ENCODE measurements at regions not wholly inside any gene's neighbourhood (a gene's known extent, or its start where the extent isn't known, plus 50 kb on each side); places are given as distances from the start of the nearest gene placed in this dataset.

DNA sequence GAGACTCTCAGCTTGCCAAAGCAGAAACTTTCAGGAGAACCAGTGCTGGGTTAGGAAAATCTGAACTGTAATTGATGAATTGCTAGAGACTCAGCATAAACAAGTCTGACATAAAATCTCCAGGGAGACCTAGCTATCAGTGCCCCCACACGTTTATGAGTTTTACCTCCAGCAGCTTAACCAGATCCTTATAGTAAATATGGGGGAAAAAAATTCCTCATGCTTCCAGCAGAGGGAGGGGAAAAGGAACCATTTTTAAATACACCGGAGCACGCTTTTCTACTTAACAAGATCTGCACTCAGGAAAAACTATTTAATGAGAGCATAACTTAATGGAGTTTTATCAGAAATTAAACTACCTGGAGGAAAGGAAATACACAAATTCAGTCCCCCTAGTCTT lies 1040.7 kb upstream of the INTU start:
- Histone ChIP-seq H3K9me3 (ENCODE audit: control insufficient read depth, insufficient read depth, low read length) (no peaks in the 10 kb centered on the region), H3K9ac (ENCODE audit: low read depth, low read length) (no peak overlapping the region; the same call in 1 of the 2 replicates), H3K4me1 (ENCODE audit: insufficient read depth, low read length) (no peaks in the 10 kb centered on the region), H3K36me3 (ENCODE audit: insufficient read depth, low read length) (no peaks in the 10 kb centered on the region)

DNA sequence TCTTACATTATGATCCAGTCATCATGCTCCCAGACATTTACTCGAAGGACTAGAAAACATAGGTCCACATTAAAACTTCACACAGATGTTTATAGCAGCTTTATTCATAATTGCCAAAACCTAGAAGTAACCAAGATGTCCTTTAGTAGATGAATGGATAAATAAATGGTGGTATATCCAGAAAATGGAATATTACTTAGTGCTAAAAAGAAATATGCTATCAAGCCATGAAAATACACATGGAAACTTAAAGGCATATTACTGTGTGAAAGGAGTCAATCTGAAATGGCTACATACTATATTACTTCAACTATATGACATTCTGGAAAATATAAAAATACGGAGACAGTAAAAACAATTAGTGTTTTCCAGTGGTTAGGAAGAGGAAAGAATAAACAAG lies 1039.1 kb upstream of the INTU start:
- Histone ChIP-seq H3K9ac (ENCODE audit: low read depth, low read length) (no peak overlapping the region), H3K4me1 (ENCODE audit: insufficient read depth, low read length) (no peaks in the 10 kb centered on the region), H3K36me3 (ENCODE audit: insufficient read depth, low read length) (no peaks in the 10 kb centered on the region), H3K9me3 (ENCODE audit: control insufficient read depth, insufficient read depth, low read length) (no peaks in the 10 kb centered on the region)

DNA sequence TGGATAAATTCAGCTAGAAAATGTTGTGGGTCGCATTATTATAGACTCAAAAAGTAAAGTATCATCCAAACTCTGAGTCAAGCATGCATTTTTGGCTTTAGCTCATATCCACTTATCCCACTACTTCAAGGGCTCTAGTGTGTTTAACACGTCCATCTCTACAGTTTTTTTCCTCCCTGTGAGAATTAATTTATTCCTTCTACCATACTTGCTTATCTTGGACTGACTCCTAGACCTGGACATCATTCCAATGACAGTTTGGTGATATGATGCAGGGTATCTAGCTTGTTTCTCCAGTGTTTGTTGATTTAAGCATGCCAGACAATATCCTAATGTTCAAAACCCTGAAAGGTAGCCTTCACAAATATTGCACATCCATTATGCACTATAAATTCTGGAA lies 1037.1 kb upstream of the INTU start:
- Histone ChIP-seq H3K9me3 (ENCODE audit: control insufficient read depth, insufficient read depth, low read length) (no peaks in the 10 kb centered on the region), H3K9ac (ENCODE audit: low read depth, low read length) (no peak overlapping the region), H3K4me1 (ENCODE audit: insufficient read depth, low read length) (no peaks in the 10 kb centered on the region)

DNA sequence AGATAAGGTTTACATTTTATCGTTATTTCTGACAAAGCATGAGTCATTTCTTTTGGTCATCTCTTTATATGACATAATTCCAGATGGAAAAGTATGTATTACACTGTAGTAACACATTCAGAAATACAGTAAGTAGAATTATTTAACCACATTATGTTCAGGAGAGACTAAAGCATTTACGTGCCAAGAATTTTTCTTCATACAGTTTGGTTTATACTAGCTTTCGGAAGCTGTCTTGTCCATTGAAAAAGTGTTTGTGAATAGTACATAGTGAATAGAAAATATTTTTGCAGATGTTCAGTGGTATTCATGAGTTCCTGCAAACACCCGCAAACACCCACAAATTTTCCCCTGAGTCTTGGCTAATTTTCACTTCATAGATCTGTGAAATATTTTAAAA lies 1033.0 kb upstream of the INTU start:
- H3K4me1 ChIP-seq (ENCODE audit: insufficient read depth, low read length) = no peaks in the 10 kb centered on the region; the same call in 1 of the 2 replicates

More for the DNA sequence above, 1037.1 kb upstream of the INTU start:
- no peaks in the 10 kb centered on the region for H3K36me3 ChIP-seq (ENCODE audit: insufficient read depth, low read length)

DNA sequence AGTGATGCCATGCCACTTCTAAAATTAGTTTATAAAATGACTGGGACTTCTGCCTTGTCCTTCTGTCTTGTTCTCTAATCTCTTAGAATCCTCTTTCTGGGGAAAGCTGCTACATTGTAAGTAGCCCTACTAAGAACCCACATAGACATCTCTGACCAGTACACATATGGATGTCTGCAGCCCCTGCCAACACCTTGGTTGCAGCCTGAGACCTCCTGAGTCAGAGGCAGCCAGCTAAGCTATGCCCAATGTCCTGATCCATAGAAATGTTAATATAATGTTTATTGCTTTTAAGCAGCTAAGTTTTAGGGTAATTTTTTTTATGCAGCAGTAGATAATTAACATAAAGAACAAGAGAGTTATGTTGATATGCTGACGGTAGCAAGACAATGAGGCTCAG lies 1029.5 kb upstream of the INTU start:
- H3K9me3 ChIP-seq (ENCODE audit: control insufficient read depth, insufficient read depth, low read length) = no peaks in the 10 kb centered on the region
- H3K4me1 ChIP-seq (ENCODE audit: insufficient read depth, low read length) = no peaks in the 10 kb centered on the region; the same call in 1 of the 2 replicates
- H3K36me3 ChIP-seq (ENCODE audit: insufficient read depth, low read length) = no peaks in the 10 kb centered on the region
- no peak overlapping the region for H3K9ac ChIP-seq (ENCODE audit: low read depth, low read length)

More for the DNA sequence above, 1033.0 kb upstream of the INTU start:
- no peaks in the 10 kb centered on the region for H3K9me3 ChIP-seq (ENCODE audit: control insufficient read depth, insufficient read depth, low read length)
- no peak overlapping the region for H3K9ac ChIP-seq (ENCODE audit: low read depth, low read length)
- H3K36me3 ChIP-seq (ENCODE audit: insufficient read depth, low read length) = no peaks in the 10 kb centered on the region

DNA sequence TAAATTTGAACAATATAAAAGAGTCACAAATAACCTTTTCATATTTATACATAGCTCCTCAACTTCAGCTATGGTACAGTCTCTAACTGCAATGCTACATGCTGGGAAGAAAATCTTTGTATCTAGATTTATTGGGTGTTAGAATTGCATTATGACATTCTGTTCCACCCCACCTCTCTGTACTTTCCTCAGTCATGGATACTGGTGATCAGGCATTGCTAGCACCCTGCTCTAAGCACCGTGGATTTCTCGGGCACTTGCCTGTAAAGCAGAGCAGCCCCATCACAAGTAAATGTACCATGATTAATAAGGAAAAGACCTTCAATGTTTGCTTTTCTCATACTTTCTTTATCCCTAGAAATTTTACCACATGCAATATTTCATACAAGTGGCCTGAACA lies 1028.9 kb upstream of the INTU start:
- H3K9me3 ChIP-seq (ENCODE audit: control insufficient read depth, insufficient read depth, low read length) = no peaks in the 10 kb centered on the region
- H3K36me3 ChIP-seq (ENCODE audit: insufficient read depth, low read length) = no peaks in the 10 kb centered on the region
- no peak overlapping the region for H3K9ac ChIP-seq (ENCODE audit: low read depth, low read length)
- H3K4me1 ChIP-seq (ENCODE audit: insufficient read depth, low read length) = no peaks in the 10 kb centered on the region; the same call in 1 of the 2 replicates

DNA sequence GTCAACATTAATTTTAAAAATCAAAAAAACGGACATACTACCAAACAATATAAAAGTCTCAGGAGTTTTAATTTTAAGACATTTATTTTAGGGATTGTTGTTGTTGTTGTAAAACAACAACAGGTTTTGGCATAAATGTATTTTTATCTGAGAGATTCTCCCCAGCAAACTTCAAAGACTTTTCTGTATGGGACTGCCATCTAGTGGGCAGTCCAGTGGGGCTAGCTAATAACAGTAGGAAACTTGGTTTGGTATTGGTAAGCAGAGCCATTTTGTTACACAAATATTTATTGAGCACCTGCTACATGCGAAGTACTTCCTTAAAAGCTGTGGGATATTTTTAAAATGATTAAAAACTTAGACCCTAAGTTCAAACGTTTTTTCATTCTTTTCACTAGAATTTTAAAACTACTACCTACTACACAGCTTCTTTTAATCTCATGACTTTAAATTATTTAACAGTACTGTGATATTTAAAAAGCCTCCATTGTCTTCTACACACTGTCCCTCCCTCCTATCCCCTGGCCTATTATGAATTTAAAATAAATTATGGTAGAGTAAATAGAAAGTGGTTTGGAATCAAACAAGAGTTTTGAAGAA lies 1028.4 kb upstream of the INTU start:
- no peaks in the 10 kb centered on the region for H3K9me3 ChIP-seq (ENCODE audit: control insufficient read depth, insufficient read depth, low read length)
- H3K4me1 ChIP-seq (ENCODE audit: insufficient read depth, low read length) = no peaks in the 10 kb centered on the region; the same call in 1 of the 2 replicates
- H3K36me3 ChIP-seq (ENCODE audit: insufficient read depth, low read length) = no peaks in the 10 kb centered on the region
- H3K9ac ChIP-seq (ENCODE audit: low read depth, low read length) = no peak overlapping the region

DNA sequence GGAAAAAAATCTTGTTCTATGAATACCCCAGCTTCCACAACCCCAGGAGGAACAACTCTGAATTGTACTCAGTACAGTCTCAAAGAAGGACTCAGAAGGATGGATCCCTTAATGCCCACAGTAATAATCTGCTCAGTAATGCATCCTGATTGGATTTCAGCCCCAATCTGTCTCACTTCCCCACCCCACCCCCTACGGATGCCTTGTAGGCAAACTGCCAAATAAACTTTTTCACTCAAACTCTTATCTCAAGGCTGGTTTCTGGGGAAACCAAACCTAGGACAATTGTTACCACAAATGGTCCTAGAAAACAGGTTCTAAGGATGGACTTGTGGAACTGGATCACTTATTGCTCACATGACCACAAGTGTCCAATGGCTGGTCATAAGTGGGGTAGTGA lies 1021.8 kb upstream of the INTU start:
- H3K9me3 ChIP-seq (ENCODE audit: control insufficient read depth, insufficient read depth, low read length) = no peaks in the 10 kb centered on the region
- no peaks in the 10 kb centered on the region for H3K36me3 ChIP-seq (ENCODE audit: insufficient read depth, low read length)
- H3K9ac ChIP-seq (ENCODE audit: low read depth, low read length) = no peak overlapping the region
- H3K4me1 ChIP-seq (ENCODE audit: insufficient read depth, low read length) = no peaks in the 10 kb centered on the region

DNA sequence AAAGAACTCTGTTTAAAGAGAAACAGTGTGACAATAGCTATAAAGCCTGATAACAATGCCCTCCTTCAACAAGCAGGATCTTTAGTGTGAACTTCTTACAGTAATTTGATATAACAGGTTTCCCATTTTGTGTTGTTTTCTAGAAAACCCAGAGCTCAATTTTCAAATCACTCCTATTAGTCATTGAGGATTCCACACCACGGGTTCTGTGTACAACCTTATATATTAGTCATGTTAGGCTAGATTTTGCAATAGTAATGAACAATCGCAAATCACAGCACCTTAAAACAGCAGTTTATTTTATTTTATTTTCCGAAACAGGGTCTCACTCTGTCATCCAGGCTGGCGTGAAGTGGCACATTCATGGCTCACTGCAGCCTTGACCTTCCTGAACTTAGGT lies 1020.9 kb upstream of the INTU start:
- Histone ChIP-seq H3K4me1 (ENCODE audit: insufficient read depth, low read length) (no peaks in the 10 kb centered on the region), H3K36me3 (ENCODE audit: insufficient read depth, low read length) (no peaks in the 10 kb centered on the region), H3K9ac (ENCODE audit: low read depth, low read length) (no peak overlapping the region), H3K9me3 (ENCODE audit: control insufficient read depth, insufficient read depth, low read length) (no peaks in the 10 kb centered on the region)

DNA sequence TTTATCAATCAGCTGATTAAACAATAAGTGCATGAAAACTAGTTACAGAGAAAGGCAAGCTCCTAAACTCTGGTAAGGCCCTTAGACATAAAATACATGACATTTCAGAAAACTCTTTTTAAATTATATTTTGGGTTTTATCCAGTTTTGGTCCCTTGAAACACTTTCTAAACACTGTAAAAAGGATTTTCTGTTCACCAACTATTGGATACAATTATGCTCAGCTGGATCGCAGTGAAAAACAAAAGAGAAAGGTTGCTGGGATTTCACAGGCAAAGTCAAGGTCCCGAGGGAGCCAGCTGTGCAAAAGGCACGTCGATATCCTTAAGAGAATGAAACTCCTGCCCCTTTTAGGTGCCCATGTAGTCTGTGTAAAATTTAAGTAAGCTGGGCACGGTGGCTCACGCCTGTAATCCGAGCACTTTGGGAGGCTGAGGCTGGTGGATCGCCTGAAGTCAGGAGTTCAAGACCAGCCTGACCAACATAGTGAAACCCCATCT lies 1018.4 kb upstream of the INTU start:
- Histone ChIP-seq H3K9me3 (ENCODE audit: control insufficient read depth, insufficient read depth, low read length) (no peaks in the 10 kb centered on the region), H3K9ac (ENCODE audit: low read depth, low read length) (no peak overlapping the region), H3K36me3 (ENCODE audit: insufficient read depth, low read length) (no peaks in the 10 kb centered on the region), H3K4me1 (ENCODE audit: insufficient read depth, low read length) (no peaks in the 10 kb centered on the region)

DNA sequence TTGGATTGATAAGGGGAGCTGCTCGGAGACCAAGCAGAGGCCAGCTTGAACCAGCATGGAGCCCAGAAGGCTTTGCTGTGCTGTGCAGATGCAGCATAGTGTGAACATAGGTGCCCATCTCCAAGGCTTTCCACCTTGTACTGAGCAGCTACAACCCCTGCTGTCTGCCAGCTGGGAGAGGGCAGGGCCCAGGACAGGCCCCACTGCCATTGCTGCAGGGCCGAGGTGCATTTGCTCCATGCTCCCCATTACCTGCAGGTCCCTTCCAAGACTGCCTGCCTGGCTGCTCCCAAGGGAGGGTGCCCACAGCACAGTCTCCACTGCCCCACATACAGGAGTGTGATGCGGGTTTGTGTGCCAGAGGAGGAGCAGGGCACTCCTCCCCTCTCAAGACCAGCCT lies 1016.0 kb upstream of the INTU start:
- Histone ChIP-seq H3K9me3 (ENCODE audit: control insufficient read depth, insufficient read depth, low read length) (no peaks in the 10 kb centered on the region), H3K9ac (ENCODE audit: low read depth, low read length) (no peak overlapping the region), H3K4me1 (ENCODE audit: insufficient read depth, low read length) (no peaks in the 10 kb centered on the region), H3K36me3 (ENCODE audit: insufficient read depth, low read length) (no peaks in the 10 kb centered on the region)

DNA sequence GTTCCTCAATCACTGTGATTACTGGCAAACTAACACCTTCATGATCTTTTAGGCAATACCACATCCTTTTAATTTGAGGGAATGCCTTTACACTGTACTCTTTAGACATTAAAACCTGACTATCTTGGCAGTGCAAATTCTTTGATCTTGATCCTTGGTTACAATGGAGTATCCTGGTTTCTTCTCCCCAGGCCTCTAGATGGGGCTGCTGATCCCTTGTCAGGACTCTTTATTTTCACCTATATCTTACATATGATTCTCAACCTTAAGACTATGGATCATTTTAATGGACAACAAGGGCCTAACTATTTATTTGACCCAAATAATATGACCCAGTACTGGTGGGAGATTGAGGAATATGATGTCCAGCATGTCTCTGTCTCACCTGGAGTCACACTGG lies 1005.5 kb upstream of the INTU start:
- no peaks in the 10 kb centered on the region for H3K9me3 ChIP-seq (ENCODE audit: control insufficient read depth, insufficient read depth, low read length)
- H3K36me3 ChIP-seq (ENCODE audit: insufficient read depth, low read length) = no peaks in the 10 kb centered on the region
- H3K4me1 ChIP-seq (ENCODE audit: insufficient read depth, low read length) = no peaks in the 10 kb centered on the region
- H3K9ac ChIP-seq (ENCODE audit: low read depth, low read length) = no peak overlapping the region

DNA sequence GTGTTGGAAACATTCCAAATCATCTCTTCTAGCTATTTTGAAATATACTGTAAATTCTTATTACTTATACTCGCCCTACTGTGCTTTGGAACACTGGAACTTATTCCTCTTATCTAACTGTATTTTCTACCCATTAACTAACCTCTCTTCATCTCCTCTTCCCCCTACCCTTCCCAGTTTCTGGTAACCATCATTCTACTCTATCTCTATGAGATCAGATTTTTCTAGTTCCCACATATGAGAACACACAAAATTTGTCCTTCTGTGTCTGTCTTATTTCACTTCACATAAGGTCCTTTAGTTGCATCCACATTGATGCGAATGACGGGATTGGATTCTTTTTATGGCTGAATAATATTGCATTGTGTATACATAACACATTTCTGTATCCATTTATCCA lies 1003.8 kb upstream of the INTU start:
- H3K9me3 ChIP-seq (ENCODE audit: control insufficient read depth, insufficient read depth, low read length) = no peaks in the 10 kb centered on the region
- H3K4me1 ChIP-seq (ENCODE audit: insufficient read depth, low read length) = no peaks in the 10 kb centered on the region
- H3K36me3 ChIP-seq (ENCODE audit: insufficient read depth, low read length) = no peaks in the 10 kb centered on the region
- no peak overlapping the region for H3K9ac ChIP-seq (ENCODE audit: low read depth, low read length)

DNA sequence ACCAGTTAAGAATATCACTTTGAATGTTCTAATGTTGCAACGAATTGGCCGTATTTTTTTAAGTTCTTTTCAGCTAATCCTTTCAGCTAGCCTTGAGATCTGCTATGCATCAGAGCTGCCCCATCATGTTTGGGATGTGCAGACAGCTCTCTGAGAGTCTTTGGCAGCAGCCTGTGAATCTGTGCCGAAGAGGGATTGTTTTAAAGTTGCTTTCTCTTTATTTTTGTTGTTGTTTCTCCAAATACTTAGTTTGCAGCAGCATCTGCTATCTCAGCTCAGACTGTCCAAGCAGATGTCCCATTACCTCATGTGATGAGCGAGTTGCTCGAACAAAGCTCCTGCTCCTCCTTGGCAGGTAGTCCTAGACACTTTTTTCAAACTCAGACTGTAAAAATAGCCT lies 1002.5 kb upstream of the INTU start:
- H3K36me3 ChIP-seq (ENCODE audit: insufficient read depth, low read length) = no peaks in the 10 kb centered on the region
- H3K4me1 ChIP-seq (ENCODE audit: insufficient read depth, low read length) = no peaks in the 10 kb centered on the region
- H3K9ac ChIP-seq (ENCODE audit: low read depth, low read length) = no peak overlapping the region
- H3K9me3 ChIP-seq (ENCODE audit: control insufficient read depth, insufficient read depth, low read length) = no peaks in the 10 kb centered on the region

DNA sequence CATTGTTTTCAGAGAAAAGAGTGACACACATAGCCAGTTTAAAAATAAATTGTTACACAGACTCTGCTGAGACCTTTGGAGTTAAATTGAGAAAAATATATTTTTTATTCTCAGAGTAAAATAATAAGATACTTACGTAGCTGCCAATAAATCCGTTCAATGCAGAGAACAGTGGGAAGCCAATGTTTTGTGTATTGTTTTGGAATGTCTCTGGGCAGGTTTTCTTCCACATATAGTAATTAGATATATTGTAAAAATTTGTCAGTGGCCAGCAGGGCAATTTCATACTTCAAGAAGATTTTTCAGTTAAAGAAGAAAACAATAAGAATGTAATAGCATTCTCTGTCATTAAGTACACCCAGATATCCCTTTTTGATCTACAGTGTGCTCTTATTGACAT lies 999.5 kb upstream of the INTU start:
- Histone ChIP-seq H3K9me3 (ENCODE audit: control insufficient read depth, insufficient read depth, low read length) (no peaks in the 10 kb centered on the region), H3K4me1 (ENCODE audit: insufficient read depth, low read length) (no peaks in the 10 kb centered on the region), H3K9ac (ENCODE audit: low read depth, low read length) (no peak overlapping the region), H3K36me3 (ENCODE audit: insufficient read depth, low read length) (no peaks in the 10 kb centered on the region)

DNA sequence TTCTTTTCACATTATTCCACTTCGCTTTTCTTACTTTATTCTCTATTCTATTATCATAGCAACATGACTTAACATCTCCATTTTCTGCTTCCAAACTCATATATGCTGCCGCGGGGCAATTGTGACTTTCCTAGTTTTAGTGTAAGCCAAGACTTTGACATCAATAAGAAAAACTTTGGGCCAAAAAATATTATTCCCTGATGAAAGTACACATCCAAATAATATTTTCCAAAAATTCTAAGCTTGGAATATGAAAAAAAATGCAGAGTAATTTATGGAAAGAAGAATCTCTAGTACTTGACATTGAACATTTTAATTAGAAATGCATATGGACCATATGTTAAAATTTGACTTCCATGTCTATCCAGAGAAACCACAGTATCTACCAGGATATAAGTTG lies 995.1 kb upstream of the INTU start:
- Histone ChIP-seq H3K9ac (ENCODE audit: low read depth, low read length) (no peak overlapping the region), H3K4me1 (ENCODE audit: insufficient read depth, low read length) (no peaks in the 10 kb centered on the region), H3K9me3 (ENCODE audit: control insufficient read depth, insufficient read depth, low read length) (no peaks in the 10 kb centered on the region), H3K36me3 (ENCODE audit: insufficient read depth, low read length) (no peaks in the 10 kb centered on the region)

All from ES-I3 (cell line).